ENCODE measurements at regions not wholly inside any gene's neighbourhood (a gene's known extent, or its start where the extent isn't known, plus 50 kb on each side); places are given as distances from the start of the nearest gene placed in this dataset.

DNA sequence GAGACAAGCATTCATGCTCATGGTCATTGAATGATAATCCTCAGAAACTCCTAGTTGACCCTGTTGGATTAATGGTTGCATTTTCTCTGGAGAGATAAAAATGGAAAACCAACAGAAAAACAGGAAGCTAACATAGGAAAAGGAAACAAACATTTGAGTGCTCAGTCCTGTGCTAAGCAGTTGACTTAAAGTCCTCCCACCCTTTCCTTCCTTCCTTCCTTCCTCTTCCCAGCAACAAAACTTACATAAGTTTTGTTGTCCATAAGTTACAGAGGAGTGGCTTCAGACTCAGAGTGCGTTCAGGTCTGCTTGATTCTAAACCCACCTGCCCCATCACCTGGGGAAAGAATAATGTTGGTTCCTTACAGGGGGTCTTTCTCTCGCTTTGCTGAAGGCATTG lies 163.8 kb upstream of the RGMA start:
- Mint-ChIP-seq H3K9me3 (no peaks in the 10 kb centered on the region), H3K4me1 (peaks cover 2% of the 10 kb centered on the region), H3K36me3 (no peaks in the 10 kb centered on the region), H3K4me3 (no peak overlapping the region), H3K27ac (no peak overlapping the region), H3K27me3 (ENCODE audit: low read depth) (peaks cover 11% of the 10 kb centered on the region)
- TF ChIP-seq NFYB (CRISPR knock-in tag; conservative IDR thresholded peaks at IDR 0.05; ENCODE audit: low read depth): no peak
- TF ChIP-seq, protein P1, sequence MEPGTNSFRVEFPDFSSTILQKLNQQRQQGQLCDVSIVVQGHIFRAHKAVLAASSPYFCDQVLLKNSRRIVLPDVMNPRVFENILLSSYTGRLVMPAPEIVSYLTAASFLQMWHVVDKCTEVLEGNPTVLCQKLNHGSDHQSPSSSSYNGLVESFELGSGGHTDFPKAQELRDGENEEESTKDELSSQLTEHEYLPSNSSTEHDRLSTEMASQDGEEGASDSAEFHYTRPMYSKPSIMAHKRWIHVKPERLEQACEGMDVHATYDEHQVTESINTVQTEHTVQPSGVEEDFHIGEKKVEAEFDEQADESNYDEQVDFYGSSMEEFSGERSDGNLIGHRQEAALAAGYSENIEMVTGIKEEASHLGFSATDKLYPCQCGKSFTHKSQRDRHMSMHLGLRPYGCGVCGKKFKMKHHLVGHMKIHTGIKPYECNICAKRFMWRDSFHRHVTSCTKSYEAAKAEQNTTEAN (CRISPR knock-in tag; IDR thresholded peaks at IDR 0.05): no peak
- TF ChIP-seq JAZF1 (CRISPR knock-in tag; IDR thresholded peaks at IDR 0.05): no peak
- TF ChIP-seq, protein P2, sequence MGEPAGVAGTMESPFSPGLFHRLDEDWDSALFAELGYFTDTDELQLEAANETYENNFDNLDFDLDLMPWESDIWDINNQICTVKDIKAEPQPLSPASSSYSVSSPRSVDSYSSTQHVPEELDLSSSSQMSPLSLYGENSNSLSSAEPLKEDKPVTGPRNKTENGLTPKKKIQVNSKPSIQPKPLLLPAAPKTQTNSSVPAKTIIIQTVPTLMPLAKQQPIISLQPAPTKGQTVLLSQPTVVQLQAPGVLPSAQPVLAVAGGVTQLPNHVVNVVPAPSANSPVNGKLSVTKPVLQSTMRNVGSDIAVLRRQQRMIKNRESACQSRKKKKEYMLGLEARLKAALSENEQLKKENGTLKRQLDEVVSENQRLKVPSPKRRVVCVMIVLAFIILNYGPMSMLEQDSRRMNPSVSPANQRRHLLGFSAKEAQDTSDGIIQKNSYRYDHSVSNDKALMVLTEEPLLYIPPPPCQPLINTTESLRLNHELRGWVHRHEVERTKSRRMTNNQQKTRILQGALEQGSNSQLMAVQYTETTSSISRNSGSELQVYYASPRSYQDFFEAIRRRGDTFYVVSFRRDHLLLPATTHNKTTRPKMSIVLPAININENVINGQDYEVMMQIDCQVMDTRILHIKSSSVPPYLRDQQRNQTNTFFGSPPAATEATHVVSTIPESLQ (CRISPR knock-in tag; IDR thresholded peaks at IDR 0.05): no peak
- TF ChIP-seq, protein P3, sequence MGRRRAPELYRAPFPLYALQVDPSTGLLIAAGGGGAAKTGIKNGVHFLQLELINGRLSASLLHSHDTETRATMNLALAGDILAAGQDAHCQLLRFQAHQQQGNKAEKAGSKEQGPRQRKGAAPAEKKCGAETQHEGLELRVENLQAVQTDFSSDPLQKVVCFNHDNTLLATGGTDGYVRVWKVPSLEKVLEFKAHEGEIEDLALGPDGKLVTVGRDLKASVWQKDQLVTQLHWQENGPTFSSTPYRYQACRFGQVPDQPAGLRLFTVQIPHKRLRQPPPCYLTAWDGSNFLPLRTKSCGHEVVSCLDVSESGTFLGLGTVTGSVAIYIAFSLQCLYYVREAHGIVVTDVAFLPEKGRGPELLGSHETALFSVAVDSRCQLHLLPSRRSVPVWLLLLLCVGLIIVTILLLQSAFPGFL (CRISPR knock-in tag; IDR thresholded peaks at IDR 0.05; ENCODE audit: borderline replicate concordance): no peak
- no peak for TF ChIP-seq HMGA2 (CRISPR knock-in tag; IDR thresholded peaks at IDR 0.05)
- TF ChIP-seq GTF2I (CRISPR knock-in tag; conservative IDR thresholded peaks at IDR 0.05): no peak
- TF ChIP-seq, protein P4, sequence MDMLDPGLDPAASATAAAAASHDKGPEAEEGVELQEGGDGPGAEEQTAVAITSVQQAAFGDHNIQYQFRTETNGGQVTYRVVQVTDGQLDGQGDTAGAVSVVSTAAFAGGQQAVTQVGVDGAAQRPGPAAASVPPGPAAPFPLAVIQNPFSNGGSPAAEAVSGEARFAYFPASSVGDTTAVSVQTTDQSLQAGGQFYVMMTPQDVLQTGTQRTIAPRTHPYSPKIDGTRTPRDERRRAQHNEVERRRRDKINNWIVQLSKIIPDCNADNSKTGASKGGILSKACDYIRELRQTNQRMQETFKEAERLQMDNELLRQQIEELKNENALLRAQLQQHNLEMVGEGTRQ (CRISPR knock-in tag; IDR thresholded peaks at IDR 0.05): no peak
- no peak for TF ChIP-seq GABPB1 (CRISPR knock-in tag; IDR thresholded peaks at IDR 0.05)
- no peak for TF ChIP-seq EMX1 (CRISPR knock-in tag; IDR thresholded peaks at IDR 0.05)
- TF ChIP-seq, protein P5, sequence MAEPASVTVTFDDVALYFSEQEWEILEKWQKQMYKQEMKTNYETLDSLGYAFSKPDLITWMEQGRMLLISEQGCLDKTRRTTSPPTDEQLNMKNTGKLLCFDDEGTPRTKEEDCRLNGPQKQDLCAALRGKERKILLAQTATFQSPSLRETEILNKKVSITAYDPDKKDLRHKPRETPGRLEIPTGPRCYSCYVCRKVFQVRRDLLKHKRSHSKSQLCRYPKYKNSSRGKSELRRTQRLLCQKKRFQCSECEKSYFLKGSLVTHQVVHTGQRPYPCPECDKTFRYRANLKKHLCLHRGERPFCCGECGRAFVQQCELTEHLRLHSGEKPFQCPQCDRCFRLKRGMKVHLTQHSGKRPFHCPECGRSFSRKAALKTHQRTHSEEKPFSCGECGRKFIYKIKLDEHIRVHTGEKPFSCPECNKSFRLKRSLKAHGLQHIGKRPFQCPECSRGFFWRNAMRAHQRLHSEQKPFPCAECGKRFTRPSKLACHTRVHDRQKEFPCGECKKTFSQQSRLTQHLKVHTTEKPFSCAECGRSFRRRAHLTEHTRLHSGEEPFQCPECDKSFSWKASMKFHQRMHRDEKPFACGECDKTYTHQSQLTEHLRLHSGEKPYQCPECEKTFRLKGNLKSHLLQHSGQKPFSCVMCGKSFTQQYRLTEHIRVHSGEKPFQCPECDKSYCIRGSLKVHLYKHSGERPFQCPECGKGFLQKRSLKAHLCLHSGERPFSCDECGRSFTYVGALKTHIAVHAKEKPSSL (CRISPR knock-in tag; conservative IDR thresholded peaks at IDR 0.05): no peak
- TF ChIP-seq, protein P6, sequence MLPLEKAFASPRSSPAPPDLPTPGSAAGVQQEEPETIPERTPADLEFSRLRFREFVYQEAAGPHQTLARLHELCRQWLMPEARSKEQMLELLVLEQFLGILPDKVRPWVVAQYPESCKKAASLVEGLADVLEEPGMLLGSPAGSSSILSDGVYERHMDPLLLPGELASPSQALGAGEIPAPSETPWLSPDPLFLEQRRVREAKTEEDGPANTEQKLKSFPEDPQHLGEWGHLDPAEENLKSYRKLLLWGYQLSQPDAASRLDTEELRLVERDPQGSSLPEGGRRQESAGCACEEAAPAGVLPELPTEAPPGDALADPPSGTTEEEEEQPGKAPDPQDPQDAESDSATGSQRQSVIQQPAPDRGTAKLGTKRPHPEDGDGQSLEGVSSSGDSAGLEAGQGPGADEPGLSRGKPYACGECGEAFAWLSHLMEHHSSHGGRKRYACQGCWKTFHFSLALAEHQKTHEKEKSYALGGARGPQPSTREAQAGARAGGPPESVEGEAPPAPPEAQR (CRISPR knock-in tag; IDR thresholded peaks at IDR 0.05): no peak
- TF ChIP-seq NR3C1 (CRISPR knock-in tag; conservative IDR thresholded peaks at IDR 0.05; ENCODE audit: low read depth): no peak
- TF ChIP-seq, protein P7, sequence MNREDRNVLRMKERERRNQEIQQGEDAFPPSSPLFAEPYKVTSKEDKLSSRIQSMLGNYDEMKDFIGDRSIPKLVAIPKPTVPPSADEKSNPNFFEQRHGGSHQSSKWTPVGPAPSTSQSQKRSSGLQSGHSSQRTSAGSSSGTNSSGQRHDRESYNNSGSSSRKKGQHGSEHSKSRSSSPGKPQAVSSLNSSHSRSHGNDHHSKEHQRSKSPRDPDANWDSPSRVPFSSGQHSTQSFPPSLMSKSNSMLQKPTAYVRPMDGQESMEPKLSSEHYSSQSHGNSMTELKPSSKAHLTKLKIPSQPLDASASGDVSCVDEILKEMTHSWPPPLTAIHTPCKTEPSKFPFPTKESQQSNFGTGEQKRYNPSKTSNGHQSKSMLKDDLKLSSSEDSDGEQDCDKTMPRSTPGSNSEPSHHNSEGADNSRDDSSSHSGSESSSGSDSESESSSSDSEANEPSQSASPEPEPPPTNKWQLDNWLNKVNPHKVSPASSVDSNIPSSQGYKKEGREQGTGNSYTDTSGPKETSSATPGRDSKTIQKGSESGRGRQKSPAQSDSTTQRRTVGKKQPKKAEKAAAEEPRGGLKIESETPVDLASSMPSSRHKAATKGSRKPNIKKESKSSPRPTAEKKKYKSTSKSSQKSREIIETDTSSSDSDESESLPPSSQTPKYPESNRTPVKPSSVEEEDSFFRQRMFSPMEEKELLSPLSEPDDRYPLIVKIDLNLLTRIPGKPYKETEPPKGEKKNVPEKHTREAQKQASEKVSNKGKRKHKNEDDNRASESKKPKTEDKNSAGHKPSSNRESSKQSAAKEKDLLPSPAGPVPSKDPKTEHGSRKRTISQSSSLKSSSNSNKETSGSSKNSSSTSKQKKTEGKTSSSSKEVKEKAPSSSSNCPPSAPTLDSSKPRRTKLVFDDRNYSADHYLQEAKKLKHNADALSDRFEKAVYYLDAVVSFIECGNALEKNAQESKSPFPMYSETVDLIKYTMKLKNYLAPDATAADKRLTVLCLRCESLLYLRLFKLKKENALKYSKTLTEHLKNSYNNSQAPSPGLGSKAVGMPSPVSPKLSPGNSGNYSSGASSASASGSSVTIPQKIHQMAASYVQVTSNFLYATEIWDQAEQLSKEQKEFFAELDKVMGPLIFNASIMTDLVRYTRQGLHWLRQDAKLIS (CRISPR knock-in tag; IDR thresholded peaks at IDR 0.05; ENCODE audit: borderline replicate concordance): no peak
- TF ChIP-seq SP1 (CRISPR knock-in tag; conservative IDR thresholded peaks at IDR 0.05): no peak
- TF ChIP-seq, protein P8, sequence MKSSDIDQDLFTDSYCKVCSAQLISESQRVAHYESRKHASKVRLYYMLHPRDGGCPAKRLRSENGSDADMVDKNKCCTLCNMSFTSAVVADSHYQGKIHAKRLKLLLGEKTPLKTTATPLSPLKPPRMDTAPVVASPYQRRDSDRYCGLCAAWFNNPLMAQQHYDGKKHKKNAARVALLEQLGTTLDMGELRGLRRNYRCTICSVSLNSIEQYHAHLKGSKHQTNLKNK (CRISPR knock-in tag; IDR thresholded peaks at IDR 0.05): no peak
- TF ChIP-seq ESRRA (CRISPR knock-in tag; IDR thresholded peaks at IDR 0.05; ENCODE audit: borderline replicate concordance): no peak
- no peak for TF ChIP-seq NR2C2 (CRISPR knock-in tag; IDR thresholded peaks at IDR 0.05)
- POLR2A ChIA-PET: interaction anchor here (0.5 kb wide), 1 partner anchor 1637 kb away, joined by 3 read pairs; no protein-coding TSS in a partner anchor
- CTCF ChIA-PET: interaction anchor here (1.1 kb wide), 1 partner anchor 164 kb away, joined by 3 read pairs; no protein-coding TSS in a partner anchor
- DNase-seq (ENCODE audit: low spot score) (no peak), ATAC-seq (no peak)
